DND-41 (cell line): ENCODE measurements at regions not wholly inside any gene's neighbourhood (a gene's known extent, or its start where the extent isn't known, plus 50 kb on each side); places are given as distances from the start of the nearest gene placed in this dataset.

Experiments
- ATAC-seq: fragments of 200-7000 bp; cut with Tn5 transposase; 3 replicates; pipeline ENCODE4 v1.9.1; 2021; ENCODE audit warnings: low read depth; ENCODE audit not compliant: insufficient read depth
- DNase-seq: peaks from one replicate; pipeline ENCODE4 v3.0.0-alpha.2; 2020
- H2AFZ ChIP-seq: 2 replicates; pipeline ENCODE4 v1.6.0; 2012; ENCODE audit warnings: low read depth, low read length
- H3K27ac ChIP-seq: 2 replicates; pipeline ENCODE4 v1.5.1; 2012; ENCODE audit warnings: low read length, inconsistent platforms
- H3K27me3 ChIP-seq: fragments of 200-600 bp; sonication (generic); 2 replicates; pipeline ENCODE4 v1.6.0; 2012; ENCODE audit warnings: low read length, mild to moderate bottlenecking, inconsistent platforms; ENCODE audit not compliant: insufficient read depth, poor library complexity
- H3K36me3 ChIP-seq: 2 replicates; pipeline ENCODE4 v1.5.1; 2012; ENCODE audit warnings: low read length, inconsistent platforms; ENCODE audit not compliant: insufficient read depth
- H3K4me1 ChIP-seq: 2 replicates; pipeline ENCODE4 v1.5.1; 2012; ENCODE audit warnings: mild to moderate bottlenecking, low read length; ENCODE audit not compliant: insufficient read depth
- H3K4me2 ChIP-seq: 2 replicates; pipeline ENCODE4 v1.6.0; 2012; ENCODE audit warnings: mild to moderate bottlenecking, moderate library complexity, low read length, inconsistent platforms; ENCODE audit not compliant: insufficient read depth
- H3K4me3 ChIP-seq, 2 experiments: fragments of 200-600 bp in 1 of 2; shearing (Covaris generic) in 1 of 2; 2 replicates each; pipeline ENCODE4 v1.5.1; 2012 to 2016; ENCODE audit warnings: inconsistent platforms in 2 of 2, low read length in 2 of 2, mild to moderate bottlenecking in 2 of 2, low read depth in 1 of 2, moderate library complexity in 1 of 2
- H3K79me2 ChIP-seq: 2 replicates; pipeline ENCODE4 v1.6.0; 2012; ENCODE audit warnings: low read length, inconsistent platforms; ENCODE audit not compliant: insufficient read depth
- H3K9ac ChIP-seq: 2 replicates; pipeline ENCODE4 v1.6.0; 2012; ENCODE audit warnings: low read depth, mild to moderate bottlenecking, inconsistent platforms, low read length, moderate library complexity
- H3K9me3 ChIP-seq: 2 replicates; pipeline ENCODE4 v1.5.1; 2012; ENCODE audit warnings: low read length, moderate library complexity, mild to moderate bottlenecking, inconsistent platforms; ENCODE audit not compliant: insufficient read depth, severe bottlenecking
- H4K20me1 ChIP-seq: 2 replicates; pipeline ENCODE4 v1.6.0; 2012; ENCODE audit warnings: low read length; ENCODE audit not compliant: insufficient read depth
- EZH2 ChIP-seq: IDR thresholded peaks from 3 replicates; pipeline ENCODE4 v1.6.1; 2012; ENCODE audit warnings: borderline replicate concordance, low read depth, mild to moderate bottlenecking, moderate library complexity, low read length, inconsistent platforms; ENCODE audit not compliant: severe bottlenecking
- TF ChIP-seq, protein P1 (sequence below): IDR thresholded peaks from 2 replicates; pipeline ENCODE4 v1.5.1; 2012; ENCODE audit warnings: borderline replicate concordance, low read length, moderate library complexity, mild to moderate bottlenecking; ENCODE audit not compliant: poor library complexity, severe bottlenecking; ENCODE audit errors: extremely low read depth

DNA sequence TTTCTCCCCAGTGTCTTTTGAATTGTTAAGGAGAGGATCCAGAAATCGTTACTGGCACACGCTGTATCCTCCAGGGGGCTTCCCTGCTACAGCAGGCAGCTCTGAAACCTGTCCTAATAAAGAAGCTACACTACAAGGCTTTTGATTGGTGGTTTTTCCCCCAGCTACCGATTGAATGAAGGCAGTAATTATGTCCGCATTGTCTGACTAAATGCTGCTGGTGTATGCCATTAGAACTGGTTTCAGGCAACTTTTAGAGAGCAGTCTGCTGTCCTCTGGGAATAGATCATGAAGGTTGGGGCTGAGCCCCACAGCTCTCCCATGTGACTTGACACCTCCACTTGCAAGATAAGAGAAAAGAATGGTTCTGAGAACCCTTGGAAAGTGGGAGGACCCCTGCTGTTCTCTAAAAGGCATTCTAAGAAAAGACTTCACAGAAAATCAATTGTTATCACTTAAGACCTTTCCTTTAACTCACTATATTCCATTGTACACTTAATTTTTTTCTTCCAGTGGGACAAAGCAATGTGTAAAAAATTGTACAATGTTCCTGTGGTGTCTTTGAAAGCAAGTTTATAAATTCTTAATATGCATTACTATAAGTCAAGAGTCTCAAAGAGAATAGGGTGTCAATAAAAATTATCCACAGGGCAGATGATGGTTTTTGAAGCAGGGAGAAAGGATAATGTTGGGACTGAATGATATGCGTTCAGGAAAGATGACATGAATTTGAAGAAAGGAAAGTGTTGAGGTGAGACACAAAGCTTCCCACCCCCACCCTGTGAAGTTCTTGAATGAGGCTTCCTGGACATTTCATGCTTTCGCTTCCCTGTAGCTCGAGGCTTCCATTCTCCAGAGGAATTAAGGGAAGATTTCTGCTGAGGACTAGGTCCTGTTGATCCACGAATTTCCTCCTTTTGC lies 53.0 kb upstream of the DAZL start:
- no peak for DNase-seq
- Histone ChIP-seq H3K4me3 (no peak overlapping the region), H3K4me1 (no peaks in the 10 kb centered on the region), H2AFZ (no peak overlapping the region), H3K4me2 (no peak overlapping the region), H3K9me3 (no peaks in the 10 kb centered on the region), H3K27ac (no peak overlapping the region), H3K9ac (no peak overlapping the region), H3K79me2 (no peaks in the 10 kb centered on the region), H4K20me1 (no peaks in the 10 kb centered on the region), H3K27me3 (no peaks in the 10 kb centered on the region), H3K36me3 (no peaks in the 10 kb centered on the region)
- ATAC-seq, result peak; percentile 52; the same call in 1 of the 3 replicates
- no peak for TF ChIP-seq EZH2
- TF ChIP-seq, protein P1, sequence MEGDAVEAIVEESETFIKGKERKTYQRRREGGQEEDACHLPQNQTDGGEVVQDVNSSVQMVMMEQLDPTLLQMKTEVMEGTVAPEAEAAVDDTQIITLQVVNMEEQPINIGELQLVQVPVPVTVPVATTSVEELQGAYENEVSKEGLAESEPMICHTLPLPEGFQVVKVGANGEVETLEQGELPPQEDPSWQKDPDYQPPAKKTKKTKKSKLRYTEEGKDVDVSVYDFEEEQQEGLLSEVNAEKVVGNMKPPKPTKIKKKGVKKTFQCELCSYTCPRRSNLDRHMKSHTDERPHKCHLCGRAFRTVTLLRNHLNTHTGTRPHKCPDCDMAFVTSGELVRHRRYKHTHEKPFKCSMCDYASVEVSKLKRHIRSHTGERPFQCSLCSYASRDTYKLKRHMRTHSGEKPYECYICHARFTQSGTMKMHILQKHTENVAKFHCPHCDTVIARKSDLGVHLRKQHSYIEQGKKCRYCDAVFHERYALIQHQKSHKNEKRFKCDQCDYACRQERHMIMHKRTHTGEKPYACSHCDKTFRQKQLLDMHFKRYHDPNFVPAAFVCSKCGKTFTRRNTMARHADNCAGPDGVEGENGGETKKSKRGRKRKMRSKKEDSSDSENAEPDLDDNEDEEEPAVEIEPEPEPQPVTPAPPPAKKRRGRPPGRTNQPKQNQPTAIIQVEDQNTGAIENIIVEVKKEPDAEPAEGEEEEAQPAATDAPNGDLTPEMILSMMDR, result peak; percentile 3

DNA sequence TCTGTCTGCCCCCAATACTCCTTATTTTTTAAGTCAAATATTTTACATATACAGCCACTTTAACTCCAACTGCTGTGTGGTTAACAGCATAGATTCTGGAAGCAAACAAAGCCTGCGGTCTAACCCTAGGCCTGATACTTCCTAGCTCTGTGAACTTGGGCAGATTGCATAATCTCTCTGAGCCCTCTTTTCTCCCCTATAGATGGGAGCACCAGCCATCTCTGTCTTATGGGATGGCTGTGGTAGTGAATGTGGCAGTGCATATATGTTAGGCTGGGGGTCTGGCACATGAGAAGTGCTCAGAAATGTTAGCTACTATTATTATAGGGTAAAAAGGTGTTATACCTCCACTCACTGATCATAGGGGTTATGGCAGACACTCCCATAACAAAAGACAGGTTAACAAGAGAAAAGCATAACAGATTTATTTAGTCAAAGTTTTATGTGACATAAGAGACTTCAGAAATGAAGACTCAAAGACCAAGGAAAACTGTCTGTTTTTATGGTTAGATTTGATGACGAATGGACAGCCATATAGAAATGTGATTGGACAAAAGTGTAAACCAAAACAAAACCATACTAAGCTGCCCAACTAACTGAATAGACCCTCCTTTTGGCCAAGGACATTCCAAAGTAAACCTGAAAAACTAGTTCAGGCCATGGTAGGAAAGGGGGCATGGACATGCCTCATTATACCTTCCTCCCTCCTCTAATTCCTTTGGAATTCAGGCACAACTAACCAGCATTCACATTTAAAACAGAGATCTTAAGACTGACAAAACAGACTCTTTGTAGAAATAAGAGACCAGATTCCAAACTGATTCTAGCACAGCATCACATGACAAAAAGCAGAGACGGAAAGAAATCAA lies 53.9 kb upstream of the DAZL start:
- no peak for TF ChIP-seq EZH2
- TF ChIP-seq, protein P1, result no peak

DNA sequence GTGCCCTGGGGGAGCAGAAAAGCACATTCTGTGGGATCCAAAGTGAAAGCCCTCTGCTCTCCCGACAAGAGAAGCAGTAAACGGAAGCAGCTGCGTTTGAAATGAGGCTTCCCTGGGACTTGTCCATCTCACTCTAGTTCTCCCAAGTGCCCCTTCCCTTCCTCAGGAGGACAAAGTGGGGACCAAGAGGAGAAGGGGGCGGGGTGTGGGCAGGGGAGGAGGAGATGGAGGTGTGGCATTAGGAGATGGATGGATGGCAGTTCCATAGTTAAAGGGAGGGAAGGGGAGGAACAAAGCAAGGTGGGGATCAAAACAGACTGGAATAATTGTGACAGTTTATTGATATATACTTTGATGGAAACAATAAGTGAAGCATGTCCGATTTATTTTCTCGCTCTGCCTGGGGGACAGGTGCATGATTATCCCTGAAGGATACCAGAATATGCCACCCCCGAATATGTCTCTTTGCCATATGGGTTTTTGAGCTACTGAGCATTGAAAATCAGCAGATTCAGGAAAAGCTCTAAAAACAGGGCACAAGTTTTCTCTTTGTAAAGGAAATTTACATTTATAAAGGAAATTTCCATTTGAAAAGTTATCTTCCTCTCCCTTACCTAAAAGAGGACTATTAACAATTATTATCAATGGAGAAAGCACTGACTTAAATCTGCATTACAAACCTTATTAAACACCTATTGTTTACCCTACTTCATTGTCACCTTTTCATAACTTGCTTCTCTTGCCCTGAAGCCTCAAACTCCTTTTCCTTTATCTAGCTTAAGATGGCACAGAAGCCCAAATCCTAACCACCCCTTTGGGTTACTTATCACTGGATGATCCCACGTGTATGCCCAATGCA lies 58.9 kb upstream of the DAZL start:
- H3K79me2 ChIP-seq, result no peaks in the 10 kb centered on the region
- H3K27ac ChIP-seq, result no peak overlapping the region
- no peaks in the 10 kb centered on the region for H4K20me1 ChIP-seq
- H3K4me2 ChIP-seq, result no peak overlapping the region
- H3K9ac ChIP-seq, result no peak overlapping the region
- H3K36me3 ChIP-seq, result no peaks in the 10 kb centered on the region
- no peak overlapping the region for H2AFZ ChIP-seq
- no peak for ATAC-seq
- H3K4me3 ChIP-seq, result no peak overlapping the region
- DNase-seq, result no peak
- H3K27me3 ChIP-seq, result no peaks in the 10 kb centered on the region
- H3K4me1 ChIP-seq, result no peaks in the 10 kb centered on the region
- TF ChIP-seq EZH2, result no peak
- TF ChIP-seq, protein P1, result no peak
- no peaks in the 10 kb centered on the region for H3K9me3 ChIP-seq

More for the DNA sequence above, 53.9 kb upstream of the DAZL start:
- no peak overlapping the region for H2AFZ ChIP-seq
- H3K4me2 ChIP-seq, result no peak overlapping the region
- H3K4me1 ChIP-seq, result no peaks in the 10 kb centered on the region
- H3K9ac ChIP-seq, result no peak overlapping the region
- H3K27ac ChIP-seq, result no peak overlapping the region
- no peaks in the 10 kb centered on the region for H3K79me2 ChIP-seq
- H3K4me3 ChIP-seq, result no peak overlapping the region
- H4K20me1 ChIP-seq, result no peaks in the 10 kb centered on the region
- H3K36me3 ChIP-seq, result no peaks in the 10 kb centered on the region
- H3K27me3 ChIP-seq, result no peaks in the 10 kb centered on the region
- peak; percentile 78 for ATAC-seq
- H3K9me3 ChIP-seq, result no peaks in the 10 kb centered on the region
- DNase-seq, result peak; percentile 17
